22Rv1 (cell line): ENCODE measurements at regions not wholly inside any gene's neighbourhood (a gene's known extent, or its start where the extent isn't known, plus 50 kb on each side); places are given as distances from the start of the nearest gene placed in this dataset.

Experiments
- H3K27ac ChIP-seq: fragments of 450-650 bp; 2 replicates; pipeline ENCODE4 v1.5.1; 2017
- ZFX ChIP-seq: fragments of 450-650 bp; IDR thresholded peaks from 2 replicates; pipeline ENCODE4 v1.6.1; 2017; ENCODE audit warnings: antibody characterized with exemption, borderline replicate concordance
- TF ChIP-seq, protein P1 (sequence below): fragments of 450-650 bp; IDR thresholded peaks from 2 replicates; pipeline ENCODE4 v1.5.1; 2017; ENCODE audit warnings: mild to moderate bottlenecking

GRCh38 chr21:14699433-14700407, 153.6 kb upstream of the SAMSN1 start:
- no peak overlapping the region for H3K27ac ChIP-seq
- TF ChIP-seq, protein P1, sequence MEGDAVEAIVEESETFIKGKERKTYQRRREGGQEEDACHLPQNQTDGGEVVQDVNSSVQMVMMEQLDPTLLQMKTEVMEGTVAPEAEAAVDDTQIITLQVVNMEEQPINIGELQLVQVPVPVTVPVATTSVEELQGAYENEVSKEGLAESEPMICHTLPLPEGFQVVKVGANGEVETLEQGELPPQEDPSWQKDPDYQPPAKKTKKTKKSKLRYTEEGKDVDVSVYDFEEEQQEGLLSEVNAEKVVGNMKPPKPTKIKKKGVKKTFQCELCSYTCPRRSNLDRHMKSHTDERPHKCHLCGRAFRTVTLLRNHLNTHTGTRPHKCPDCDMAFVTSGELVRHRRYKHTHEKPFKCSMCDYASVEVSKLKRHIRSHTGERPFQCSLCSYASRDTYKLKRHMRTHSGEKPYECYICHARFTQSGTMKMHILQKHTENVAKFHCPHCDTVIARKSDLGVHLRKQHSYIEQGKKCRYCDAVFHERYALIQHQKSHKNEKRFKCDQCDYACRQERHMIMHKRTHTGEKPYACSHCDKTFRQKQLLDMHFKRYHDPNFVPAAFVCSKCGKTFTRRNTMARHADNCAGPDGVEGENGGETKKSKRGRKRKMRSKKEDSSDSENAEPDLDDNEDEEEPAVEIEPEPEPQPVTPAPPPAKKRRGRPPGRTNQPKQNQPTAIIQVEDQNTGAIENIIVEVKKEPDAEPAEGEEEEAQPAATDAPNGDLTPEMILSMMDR: no peak
- no peak for TF ChIP-seq ZFX

- H3K27ac ChIP-seq: no peak overlapping the region
- no peak for TF ChIP-seq ZFX
- TF ChIP-seq, protein P1: no peak
Observed at GRCh38 chr21:14697769-14698168, 151.7 kb upstream of the SAMSN1 start.

GRCh38 chr21:14694817-14695216, 148.7 kb upstream of the SAMSN1 start:
- no peak for TF ChIP-seq ZFX
- TF ChIP-seq, protein P1: no peak
- no peak overlapping the region for H3K27ac ChIP-seq

DNA sequence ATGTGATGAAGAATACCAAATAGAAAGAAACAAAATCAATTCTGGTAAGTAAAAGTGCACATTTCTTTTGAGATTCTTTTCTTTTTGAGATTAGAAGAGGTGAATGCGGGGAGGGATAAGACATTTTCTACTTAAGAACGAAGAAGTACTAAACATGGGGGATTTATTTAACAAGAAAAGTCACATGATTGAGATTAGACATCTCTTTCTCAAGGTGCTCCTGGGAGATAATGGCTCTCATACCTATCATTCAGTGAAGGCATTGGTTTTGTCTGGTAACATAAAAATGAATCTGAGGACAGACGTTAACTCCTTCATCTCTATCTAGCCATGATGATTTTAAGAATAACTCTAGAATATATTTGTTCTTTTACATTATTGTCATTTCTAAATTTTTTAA, 147.9 kb upstream of the SAMSN1 start:
- no peak overlapping the region for H3K27ac ChIP-seq

GRCh38 chr21:14691914-14692313, 145.8 kb upstream of the SAMSN1 start:
- no peak overlapping the region for H3K27ac ChIP-seq
- TF ChIP-seq ZFX: no peak
- TF ChIP-seq, protein P1: no peak

More for the DNA sequence above, 147.9 kb upstream of the SAMSN1 start:
- TF ChIP-seq ZFX: no peak
- TF ChIP-seq, protein P1: no peak

DNA sequence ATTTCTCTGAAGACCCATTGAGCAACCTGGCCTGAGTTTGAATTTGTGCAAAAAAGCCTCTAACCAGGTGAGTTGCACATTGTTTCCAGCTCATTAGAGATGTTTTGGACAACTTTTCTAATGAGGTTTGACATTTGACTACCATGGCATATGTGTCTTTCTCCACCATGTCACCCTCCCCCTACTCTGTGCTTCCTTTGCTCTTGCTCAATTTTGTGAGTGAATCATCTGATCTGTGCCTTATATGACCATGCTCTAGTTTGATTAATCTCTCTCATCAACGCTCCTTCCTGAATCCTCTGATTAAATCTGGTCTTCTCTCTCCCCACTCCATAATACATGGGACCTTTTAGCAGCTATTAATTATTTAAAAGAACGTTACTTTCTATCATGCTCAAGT, 144.8 kb upstream of the SAMSN1 start:
- H3K27ac ChIP-seq: no peak overlapping the region
- no peak for TF ChIP-seq ZFX
- TF ChIP-seq, protein P1: no peak

GRCh38 chr21:14688936-14689335, 142.8 kb upstream of the SAMSN1 start:
- H3K27ac ChIP-seq: no peak overlapping the region
- TF ChIP-seq ZFX: no peak
- TF ChIP-seq, protein P1: no peak
